Mesodermal cell (in vitro differentiated cells): ENCODE measurements at regions not wholly inside any gene's neighbourhood (a gene's known extent, or its start where the extent isn't known, plus 50 kb on each side); places are given as distances from the start of the nearest gene placed in this dataset.

Source experiments
- H3K27ac ChIP-seq: 2 replicates; pipeline ENCODE4 v1.7.0; 2013; ENCODE audit warnings: mild to moderate bottlenecking, low read depth, low read length, moderate library complexity; ENCODE audit not compliant: severe bottlenecking
- H3K36me3 ChIP-seq: 2 replicates; pipeline ENCODE4 v1.7.1; 2013; ENCODE audit warnings: mild to moderate bottlenecking, low read length, moderate library complexity; ENCODE audit not compliant: control insufficient read depth, insufficient read depth
- H3K4me1 ChIP-seq: one replicate; pipeline ENCODE4 v1.7.1; 2013; ENCODE audit warnings: mild to moderate bottlenecking, low read length; ENCODE audit not compliant: insufficient read depth, control insufficient read depth, poor library complexity, severe bottlenecking
- H3K4me3 ChIP-seq: 2 replicates; pipeline ENCODE4 v1.7.0; 2013; ENCODE audit warnings: low read length, control low read depth, mild to moderate bottlenecking; ENCODE audit not compliant: insufficient read depth, poor library complexity, severe bottlenecking; ENCODE audit errors: extremely low read depth
- H3K9me3 ChIP-seq: 2 replicates; pipeline ENCODE4 v1.7.1; 2013; ENCODE audit warnings: mild to moderate bottlenecking, low read length, moderate library complexity; ENCODE audit not compliant: control insufficient read depth
- WGBS, 2 experiments: methylation state at CpG; one replicate each; pipeline ENCODE4 v1.1.5; 2013; ENCODE audit warnings: missing lambda C conversion rate in 2 of 2; ENCODE audit not compliant: insufficient coverage in 2 of 2; 5-methylcytosine and 5-hydroxymethylcytosine counted together

DNA sequence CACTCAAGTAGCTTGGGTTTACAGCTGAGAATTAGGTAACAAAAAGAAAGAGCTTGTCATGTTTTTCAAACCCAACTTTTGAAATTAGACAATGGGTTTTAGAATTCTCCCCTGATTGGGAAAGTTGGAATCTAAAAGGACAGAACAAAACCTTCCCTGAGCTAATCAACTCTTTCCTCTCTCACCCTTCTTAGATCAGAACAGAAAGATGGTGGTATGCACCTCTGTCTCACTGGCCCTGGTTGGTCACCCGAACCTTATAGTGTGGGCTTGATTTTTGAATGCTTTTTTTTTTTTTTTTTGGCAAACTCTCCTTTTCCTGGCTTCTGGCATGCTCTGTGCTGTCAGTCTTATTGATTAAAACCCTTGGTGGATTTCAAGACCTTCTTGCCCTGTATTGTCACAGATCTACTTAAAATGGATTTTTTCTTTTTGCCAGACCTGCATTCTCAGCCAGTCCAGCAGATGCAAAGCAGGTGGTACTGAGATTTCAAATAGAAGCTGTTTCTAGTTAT lies 251.1 kb upstream of the RMST start:
- Histone ChIP-seq H3K27ac (no peak overlapping the region), H3K9me3 (no peaks in the 10 kb centered on the region), H3K36me3 (no peaks in the 10 kb centered on the region), H3K4me3 (no peak overlapping the region), H3K4me1 (peaks cover 3% of the 10 kb centered on the region)
- no CpG with 5 or more reads among the region's 1 CpG for WGBS, 2 experiments

DNA sequence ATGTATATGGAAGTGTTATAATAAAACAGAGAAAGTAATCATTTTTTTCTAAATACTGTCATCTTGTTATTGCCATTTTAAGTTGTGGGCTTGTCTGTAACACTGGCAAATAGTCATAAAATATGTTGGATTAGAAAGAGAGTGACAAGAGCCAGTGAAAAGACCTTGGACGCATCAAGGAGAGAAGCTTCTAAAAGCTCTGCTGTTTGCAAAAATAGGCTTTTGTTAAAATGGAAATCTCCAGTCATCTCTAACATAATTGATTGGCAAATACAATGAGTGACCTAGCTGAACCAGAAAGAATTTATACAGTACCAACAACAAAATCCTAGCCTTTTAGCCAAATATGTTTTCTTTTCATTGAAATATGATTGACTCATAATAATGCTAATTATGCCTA lies 245.8 kb upstream of the RMST start:
- H3K27ac ChIP-seq, result no peak overlapping the region
- no peak overlapping the region for H3K4me3 ChIP-seq
- 60 to 80% methylated on average over 1 of the region's 1 CpG for WGBS, 2 experiments
- H3K36me3 ChIP-seq, result no peaks in the 10 kb centered on the region
- H3K4me1 ChIP-seq, result peaks cover 3% of the 10 kb centered on the region
- no peaks in the 10 kb centered on the region for H3K9me3 ChIP-seq

DNA sequence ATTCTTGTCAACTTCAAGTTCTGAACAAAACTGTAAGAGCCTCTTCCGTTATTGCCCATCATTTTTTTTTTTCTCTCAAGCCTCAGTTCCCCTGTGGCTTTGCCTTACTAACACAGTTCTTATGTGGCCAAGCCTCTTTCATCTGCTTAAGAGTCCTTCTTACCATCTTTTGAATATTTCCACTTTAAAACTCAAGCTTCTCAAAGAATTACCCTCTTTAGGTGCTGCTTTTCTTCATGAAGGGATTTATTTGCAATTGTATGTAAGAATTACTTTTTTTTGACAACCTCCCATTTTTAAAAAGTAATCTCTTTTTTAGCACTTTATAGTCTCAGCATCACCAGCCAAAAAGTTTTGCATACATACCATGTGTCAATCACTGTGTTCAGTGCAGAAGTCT lies 240.2 kb upstream of the RMST start:
- H3K4me3 ChIP-seq, result no peak overlapping the region
- H3K27ac ChIP-seq, result no peak overlapping the region
- WGBS, 2 experiments, result 92 to 93% methylated on average over 1 of the region's 1 CpG
- no peaks in the 10 kb centered on the region for H3K36me3 ChIP-seq
- no peaks in the 10 kb centered on the region for H3K9me3 ChIP-seq
- H3K4me1 ChIP-seq, result no peaks in the 10 kb centered on the region

DNA sequence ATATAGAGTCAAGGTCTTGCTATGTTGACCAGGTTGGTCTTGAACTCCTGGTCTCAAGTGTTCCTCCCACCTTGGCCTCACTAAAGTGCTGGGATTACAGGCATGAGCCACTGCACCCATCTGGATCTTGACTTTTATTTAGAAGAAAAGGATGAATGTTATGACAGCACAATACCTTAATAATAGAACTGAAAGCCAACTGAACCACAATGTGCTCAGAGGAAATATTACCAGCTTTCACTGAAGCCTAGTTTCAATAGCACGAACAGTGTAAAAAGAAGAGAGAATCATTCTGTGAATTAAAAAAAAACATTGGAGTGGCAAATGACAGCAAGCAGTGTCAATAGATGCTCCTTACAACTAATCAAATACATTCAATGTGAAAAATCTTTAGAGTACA lies 239.2 kb upstream of the RMST start:
- no CpG with 5 or more reads among the region's 1 CpG for WGBS, 2 experiments
- H3K4me3 ChIP-seq, result no peak overlapping the region
- no peaks in the 10 kb centered on the region for H3K4me1 ChIP-seq
- H3K9me3 ChIP-seq, result no peaks in the 10 kb centered on the region
- no peaks in the 10 kb centered on the region for H3K36me3 ChIP-seq
- no peak overlapping the region for H3K27ac ChIP-seq

DNA sequence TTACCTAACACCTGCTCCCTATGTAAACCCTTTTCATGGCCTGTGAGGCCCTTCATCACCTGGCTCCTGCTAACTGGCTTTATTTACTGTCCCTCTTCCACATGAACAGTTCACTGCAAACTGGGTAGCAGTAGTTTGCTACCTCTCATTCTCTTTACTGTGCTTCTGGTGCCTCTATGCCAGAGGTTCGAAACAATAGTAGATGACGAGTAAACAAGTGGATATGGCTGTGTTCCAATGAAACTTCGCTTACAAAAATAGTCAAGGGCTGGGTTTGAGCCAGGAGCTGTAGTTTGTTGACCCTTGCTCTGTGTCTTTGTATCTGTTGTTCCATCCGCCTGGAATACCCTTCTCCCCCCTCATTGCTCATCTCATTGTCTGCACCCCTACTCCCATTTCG lies 233.6 kb upstream of the RMST start:
- no peaks in the 10 kb centered on the region for H3K36me3 ChIP-seq
- 100% methylated on average over 1 to 2 of the region's 5 CpGs for WGBS, 2 experiments

DNA sequence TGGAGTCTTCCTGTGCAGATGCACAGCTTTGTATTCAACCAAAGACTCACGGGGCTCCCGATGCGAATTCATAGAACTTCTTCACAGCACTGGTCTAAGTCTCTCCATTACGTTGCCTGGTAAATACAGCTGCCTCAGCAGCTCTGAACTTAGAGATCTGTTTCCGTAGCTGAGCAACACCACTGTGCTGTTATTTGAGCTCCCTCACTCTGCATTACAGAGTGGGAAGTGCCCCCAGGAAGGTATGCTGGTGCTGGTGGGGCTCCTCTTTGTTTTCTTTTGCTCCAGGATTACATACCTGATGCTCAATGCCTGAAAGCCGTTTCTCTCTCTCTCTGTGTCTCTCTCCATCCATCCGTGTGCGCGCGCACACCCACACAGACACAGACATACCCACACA lies 227.5 kb upstream of the RMST start:
- H3K9me3 ChIP-seq, result no peaks in the 10 kb centered on the region
- no peaks in the 10 kb centered on the region for H3K36me3 ChIP-seq
- H3K4me1 ChIP-seq, result no peaks in the 10 kb centered on the region
- no peak overlapping the region for H3K4me3 ChIP-seq
- no peak overlapping the region for H3K27ac ChIP-seq
- WGBS, 2 experiments, result 55 to 79% methylated on average over 4 to 5 of the region's 10 CpGs

More for the DNA sequence above, 233.6 kb upstream of the RMST start:
- no peaks in the 10 kb centered on the region for H3K4me1 ChIP-seq
- H3K4me3 ChIP-seq, result no peak overlapping the region
- no peak overlapping the region for H3K27ac ChIP-seq
- H3K9me3 ChIP-seq, result no peaks in the 10 kb centered on the region

DNA sequence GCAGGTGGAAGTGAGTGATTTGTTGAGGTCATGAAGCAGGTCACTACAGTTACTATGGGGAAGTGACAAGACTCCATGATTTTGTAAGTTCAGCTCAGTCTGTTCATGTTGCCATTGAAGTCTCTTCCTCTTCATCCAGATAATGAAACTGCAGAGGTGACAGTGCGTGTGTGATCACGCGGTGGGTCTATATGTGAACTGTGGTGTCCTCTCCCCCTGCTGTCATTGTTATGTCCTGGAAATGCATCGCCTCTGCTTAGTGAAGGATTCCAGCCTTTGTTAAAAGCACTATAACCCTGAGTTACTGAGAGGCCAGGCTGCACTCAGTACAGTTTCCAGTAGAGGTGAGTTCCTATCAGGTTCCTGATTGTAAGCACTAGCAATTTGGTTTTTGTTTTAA lies 216.2 kb upstream of the RMST start:
- 80 to 88% methylated on average over 1 to 4 of the region's 4 CpGs for WGBS, 2 experiments
- no peaks in the 10 kb centered on the region for H3K9me3 ChIP-seq
- no peaks in the 10 kb centered on the region for H3K36me3 ChIP-seq
- no peak overlapping the region for H3K4me3 ChIP-seq
- H3K27ac ChIP-seq, result no peak overlapping the region
- H3K4me1 ChIP-seq, result no peaks in the 10 kb centered on the region

DNA sequence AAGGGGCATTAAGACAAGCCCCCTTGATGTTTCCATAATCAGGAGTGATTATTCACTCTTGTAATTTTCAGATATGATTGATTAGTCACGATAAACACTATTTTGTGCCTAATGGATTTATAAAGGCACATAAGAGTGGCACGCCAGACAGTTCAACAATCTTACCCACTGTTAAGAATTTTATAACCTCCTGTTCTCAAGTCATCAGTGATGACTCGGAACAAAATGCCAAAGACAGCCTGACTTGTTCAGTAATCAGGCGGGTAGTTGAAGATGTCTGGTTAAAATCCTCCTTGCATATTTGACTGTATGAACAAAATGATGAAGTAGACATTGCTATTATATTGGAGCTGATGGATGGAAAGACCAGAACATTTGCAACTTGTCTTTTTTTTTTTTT lies 212.1 kb upstream of the RMST start:
- Histone ChIP-seq H3K4me1 (no peaks in the 10 kb centered on the region), H3K27ac (no peak overlapping the region), H3K36me3 (no peaks in the 10 kb centered on the region), H3K4me3 (no peak overlapping the region), H3K9me3 (no peaks in the 10 kb centered on the region)
- 100% methylated on average over 2 of the region's 4 CpGs; no CpG with 5 or more reads in 1 of the 2 experiments for WGBS, 2 experiments

DNA sequence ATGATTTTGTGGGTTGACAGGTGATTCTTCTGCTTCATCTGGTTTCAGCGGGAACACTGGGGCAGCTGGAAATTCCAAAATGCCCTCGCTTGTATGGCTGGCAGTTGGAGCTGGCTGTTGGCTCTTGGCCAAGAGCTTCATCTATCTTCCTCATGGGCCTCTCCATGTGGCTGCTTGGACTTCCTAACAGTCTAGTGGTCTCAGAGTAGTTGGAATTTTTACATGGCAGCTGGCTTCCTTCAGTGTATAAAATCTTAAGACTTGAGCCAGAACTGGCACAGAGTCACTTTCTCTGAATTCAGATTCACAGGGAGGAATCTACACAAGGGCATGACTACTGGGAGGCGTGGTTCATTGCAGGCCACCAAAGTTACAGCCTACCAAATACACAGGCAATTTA lies 204.9 kb upstream of the RMST start:
- no peaks in the 10 kb centered on the region for H3K36me3 ChIP-seq
- no peaks in the 10 kb centered on the region for H3K4me1 ChIP-seq
- 81 to 100% methylated on average over 1 to 2 of the region's 3 CpGs for WGBS, 2 experiments
- H3K9me3 ChIP-seq, result no peaks in the 10 kb centered on the region
- H3K4me3 ChIP-seq, result no peak overlapping the region
- H3K27ac ChIP-seq, result no peak overlapping the region

DNA sequence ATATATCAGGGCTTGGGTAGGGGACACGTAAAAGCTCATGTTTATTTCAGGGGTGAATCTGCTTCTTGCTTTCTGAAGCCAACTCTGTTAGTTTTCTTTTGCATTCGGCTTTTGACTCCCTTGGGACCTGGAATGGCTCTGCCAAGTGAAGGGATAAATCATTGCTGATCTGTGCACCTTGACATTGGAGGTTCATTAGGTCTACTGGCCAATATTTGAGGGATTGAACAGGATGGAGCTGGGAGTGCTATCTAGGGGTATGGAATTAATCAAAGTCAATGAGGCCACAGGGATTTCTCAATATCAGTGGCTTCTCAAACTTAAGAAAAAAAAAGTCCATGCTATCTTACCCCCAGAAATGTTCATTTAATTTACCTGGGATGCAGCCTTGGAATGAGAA lies 203.5 kb upstream of the RMST start:
- no peaks in the 10 kb centered on the region for H3K4me1 ChIP-seq
- H3K27ac ChIP-seq, result no peak overlapping the region
- 80 to 90% methylated on average over 1 to 2 of the region's 2 CpGs for WGBS, 2 experiments
- H3K4me3 ChIP-seq, result no peak overlapping the region
- peaks cover 3% of the 10 kb centered on the region for H3K9me3 ChIP-seq
- H3K36me3 ChIP-seq, result no peaks in the 10 kb centered on the region

DNA sequence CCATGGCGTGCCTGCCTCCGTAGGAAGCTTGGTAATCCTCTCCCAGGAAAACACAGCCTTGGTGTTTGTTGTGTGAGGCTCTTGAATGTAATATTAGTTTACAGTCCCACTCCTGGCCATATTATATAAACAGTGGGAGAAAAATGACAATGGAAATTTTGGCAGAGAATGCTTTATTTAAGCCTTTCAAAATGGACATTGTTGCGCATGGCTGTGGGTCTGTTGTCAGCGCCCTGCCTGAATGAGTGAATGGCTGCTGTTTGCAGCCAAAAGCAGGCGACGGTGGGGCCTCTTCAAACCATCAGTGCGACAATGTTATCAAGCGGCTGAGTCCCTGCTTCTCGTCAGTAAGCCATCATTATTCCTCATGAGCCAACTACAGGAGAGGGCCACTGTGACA lies 201.8 kb upstream of the RMST start:
- H3K27ac ChIP-seq, result no peak overlapping the region

More for the DNA sequence above, 201.8 kb upstream of the RMST start:
- Histone ChIP-seq H3K9me3 (peaks cover 3% of the 10 kb centered on the region), H3K4me3 (no peak overlapping the region), H3K4me1 (no peaks in the 10 kb centered on the region), H3K36me3 (no peaks in the 10 kb centered on the region)
- 85 to 93% methylated on average over 6 to 7 of the region's 9 CpGs for WGBS, 2 experiments
